Calu3 (cell line): ENCODE measurements at regions not wholly inside any gene's neighbourhood (a gene's known extent, or its start where the extent isn't known, plus 50 kb on each side); places are given as distances from the start of the nearest gene placed in this dataset.

ENCODE experiments used
- BruUV-seq: library from RNA; stranded (reverse); fragments of 400-500 nt; replicated peaks from 2 replicates; lab custom pipeline; 2021; lab: Mats Ljungman, UMichigan
- CTCF ChIA-PET: fragments of 300-600 bp; sonication (Branson Sonifier 250); formaldehyde crosslinking; loops from one replicate; lab custom pipeline; 2022; ENCODE audit warnings: antibody characterized with exemption; lab: Charles Lee
- DNase-seq: peaks from one replicate; pipeline ENCODE4 v3.0.0; 2022
- H3K27ac Mint-ChIP-seq: one replicate; pipeline ENCODE4 v1.8.0; 2022; ENCODE audit warnings: mixed read lengths; ENCODE audit not compliant: unreplicated experiment
- H3K27me3 Mint-ChIP-seq: one replicate; pipeline ENCODE4 v1.8.0; 2022; ENCODE audit warnings: mixed read lengths; ENCODE audit not compliant: unreplicated experiment
- H3K36me3 Mint-ChIP-seq: one replicate; pipeline ENCODE4 v1.8.0; 2022; ENCODE audit warnings: mild to moderate bottlenecking, moderate library complexity, mixed read lengths; ENCODE audit not compliant: insufficient read depth, unreplicated experiment
- H3K4me1 Mint-ChIP-seq: one replicate; pipeline ENCODE4 v1.8.0; 2022; ENCODE audit warnings: mild to moderate bottlenecking, low read depth, mixed read lengths; ENCODE audit not compliant: unreplicated experiment
- H3K4me3 Mint-ChIP-seq: one replicate; pipeline ENCODE4 v1.8.0; 2022; ENCODE audit warnings: mild to moderate bottlenecking, low read depth, moderate library complexity, mixed read lengths; ENCODE audit not compliant: unreplicated experiment
- H3K9me3 Mint-ChIP-seq: one replicate; pipeline ENCODE4 v1.8.0; 2022; ENCODE audit warnings: low read depth, mixed read lengths; ENCODE audit not compliant: unreplicated experiment
- CTCF ChIP-seq: fragments of 200-600 bp; IDR thresholded peaks from one replicate; pipeline ENCODE4 v1.8.0; 2022; ENCODE audit warnings: antibody characterized with exemption; ENCODE audit not compliant: unreplicated experiment
- intact Hi-C: fragments of 100-400 bp; cut with micrococcal nuclease; formaldehyde crosslinking; loops from one replicate; pipeline ENCODE4 v1.10.0; 2022; ENCODE audit not compliant: unreplicated experiment

GRCh38 chr19:31103228-31103627, 246.0 kb downstream of the TSHZ3 start:
- Mint-ChIP-seq H3K4me3 (no peak overlapping the region), H3K36me3 (no peaks in the 10 kb centered on the region), H3K27me3 (no peaks in the 10 kb centered on the region), H3K9me3 (peaks cover 12% of the 10 kb centered on the region), H3K4me1 (no peaks in the 10 kb centered on the region), H3K27ac (no peak overlapping the region)
- no peak for DNase-seq
- TF ChIP-seq CTCF, result no peak
- CTCF ChIA-PET, result no interaction called here
- intact Hi-C loops, result no loop called here
- BruUV-seq, result no TSS peak

- no peak for DNase-seq
- CTCF ChIA-PET, result no interaction called here
- Mint-ChIP-seq H3K9me3 (peaks cover 12% of the 10 kb centered on the region), H3K27ac (no peak overlapping the region), H3K27me3 (no peaks in the 10 kb centered on the region), H3K4me3 (no peak overlapping the region), H3K4me1 (no peaks in the 10 kb centered on the region), H3K36me3 (no peaks in the 10 kb centered on the region)
- intact Hi-C loops, result no loop called here
- no peak for TF ChIP-seq CTCF
- BruUV-seq, result no TSS peak
These were observed 246.6 kb downstream of the TSHZ3 start for GRCh38 chr19:31102674-31103073.

GRCh38 chr19:31100981-31101380, 248.3 kb downstream of the TSHZ3 start:
- no peaks in the 10 kb centered on the region for H3K27me3 Mint-ChIP-seq
- no peaks in the 10 kb centered on the region for H3K36me3 Mint-ChIP-seq
- no TSS peak for BruUV-seq
- intact Hi-C loops, result no loop called here
- H3K4me3 Mint-ChIP-seq, result no peak overlapping the region
- no peak for DNase-seq
- H3K4me1 Mint-ChIP-seq, result no peaks in the 10 kb centered on the region
- CTCF ChIA-PET, result interaction anchor here (0.6 kb wide), 1 partner anchor 1174 kb away, joined by 10 read pairs; no protein-coding TSS in a partner anchor
- H3K9me3 Mint-ChIP-seq, result peaks cover 12% of the 10 kb centered on the region
- H3K27ac Mint-ChIP-seq, result no peak overlapping the region
- TF ChIP-seq CTCF, result no peak

GRCh38 chr19:31100206-31100590, 249.0 kb downstream of the TSHZ3 start:
- no TSS peak for BruUV-seq
- no peak for TF ChIP-seq CTCF
- CTCF ChIA-PET, result no interaction called here
- no peaks in the 10 kb centered on the region for H3K4me1 Mint-ChIP-seq
- DNase-seq, result no peak
- intact Hi-C loops, result no loop called here
- H3K27me3 Mint-ChIP-seq, result no peaks in the 10 kb centered on the region
- no peak overlapping the region for H3K27ac Mint-ChIP-seq
- H3K4me3 Mint-ChIP-seq, result no peak overlapping the region
- H3K9me3 Mint-ChIP-seq, result peaks cover 16% of the 10 kb centered on the region
- no peaks in the 10 kb centered on the region for H3K36me3 Mint-ChIP-seq
